Endothelial cell of umbilical vein (primary cell): ENCODE measurements at regions not wholly inside any gene's neighbourhood (a gene's known extent, or its start where the extent isn't known, plus 50 kb on each side); places are given as distances from the start of the nearest gene placed in this dataset.

Source experiments
- BruUV-seq: library from RNA; stranded (reverse); fragments of 400-500 nt; replicated peaks from 2 replicates; lab custom pipeline; 2021; lab: Mats Ljungman, UMichigan
- CTCF ChIA-PET: fragments of 300-600, 350-600 bp; sonication (Branson Sonifier 250); formaldehyde crosslinking; loops from one replicate; lab custom pipeline; 2021; ENCODE audit warnings: antibody characterized with exemption, inconsistent platforms; lab: Charles Lee
- POLR2A ChIA-PET: fragments of 300-600, 350-600 bp; sonication (Branson Sonifier 250); formaldehyde crosslinking; loops from one replicate; lab custom pipeline; 2021; ENCODE audit warnings: antibody characterized with exemption, inconsistent platforms; lab: Charles Lee
- DNase-seq: peaks from one replicate; pipeline ENCODE4 v3.0.0-alpha.2; 2011; ENCODE audit warnings: low read depth, low spot score
- FAIRE-seq: peaks from 2 replicates; lab custom pipeline; 2011; peaks lifted over from hg19 to GRCh38; lab: Jason Lieb, UNC
- H2AFZ ChIP-seq: 2 replicates; pipeline ENCODE4 v1.6.0; 2012; ENCODE audit warnings: low read depth, low read length, control low read depth, inconsistent platforms
- H3K27ac ChIP-seq: 2 replicates; pipeline ENCODE4 v1.5.1; 2011; ENCODE audit warnings: low read depth, mild to moderate bottlenecking, control low read depth, low read length, moderate library complexity; ENCODE audit not compliant: insufficient read depth
- H3K27me3 ChIP-seq, 2 experiments: 2 replicates each; pipeline versions ENCODE4 v1.6.0 to v1.6.1; 2011; ENCODE audit warnings: low read length in 2 of 2, mixed read lengths in 1 of 2; ENCODE audit not compliant: control insufficient read depth in 2 of 2, insufficient read depth in 2 of 2
- H3K36me3 ChIP-seq, 2 experiments: 2 replicates in 1 of 2; 3 replicates in 1 of 2; pipeline ENCODE4 v1.5.1; 2011; ENCODE audit warnings: low read length in 2 of 2, mild to moderate bottlenecking in 1 of 2, moderate library complexity in 1 of 2; ENCODE audit not compliant: control insufficient read depth in 2 of 2, insufficient read depth in 2 of 2; ENCODE audit errors: extremely low read depth in 1 of 2
- H3K4me1 ChIP-seq: 3 replicates; pipeline ENCODE4 v1.5.1; 2011; ENCODE audit warnings: mild to moderate bottlenecking, low read length; ENCODE audit not compliant: control insufficient read depth, insufficient read depth; ENCODE audit errors: extremely low read depth
- H3K4me2 ChIP-seq: 2 replicates; pipeline ENCODE4 v1.6.1; 2011; ENCODE audit warnings: low read length, control low read depth, mixed read lengths; ENCODE audit not compliant: insufficient read depth
- H3K4me3 ChIP-seq, 3 experiments: fragments of 200-600 bp in 1 of 3; sonication (generic), shearing (Covaris generic) in 1 of 3; replicated peaks in 1 of 3; 2 replicates each; pipeline ENCODE4 v1.5.1; 2011 to 2016; ENCODE audit warnings: control low read depth in 3 of 3, low read length in 3 of 3, mild to moderate bottlenecking in 2 of 3, inconsistent platforms in 1 of 3, low read depth in 1 of 3, moderate library complexity in 1 of 3; ENCODE audit not compliant: insufficient read depth in 1 of 3
- H3K79me2 ChIP-seq: 2 replicates; pipeline ENCODE4 v1.6.0; 2012; ENCODE audit warnings: low read length, inconsistent platforms; ENCODE audit not compliant: control insufficient read depth, insufficient read depth
- H3K9ac ChIP-seq: replicated peaks from 2 replicates; pipeline ENCODE3; 2011; ENCODE audit warnings: low read length, control low read depth; ENCODE audit not compliant: insufficient read depth; ENCODE audit errors: extremely low read depth
- H3K9me1 ChIP-seq: replicated peaks from 3 replicates; pipeline ENCODE4 v1.6.0; 2011; ENCODE audit warnings: mild to moderate bottlenecking, low read length; ENCODE audit not compliant: control insufficient read depth, insufficient read depth; ENCODE audit errors: extremely low read depth
- H3K9me3 ChIP-seq: replicated peaks from 2 replicates; pipeline ENCODE4 v1.5.1; 2012; ENCODE audit warnings: low read length, inconsistent platforms; ENCODE audit not compliant: control insufficient read depth, insufficient read depth
- H4K20me1 ChIP-seq: replicated peaks from 2 replicates; pipeline ENCODE3; 2011; ENCODE audit warnings: mild to moderate bottlenecking, low read length; ENCODE audit not compliant: control insufficient read depth, insufficient read depth; ENCODE audit errors: extremely low read depth
- EZH2 ChIP-seq: IDR thresholded peaks from 2 replicates; pipeline ENCODE4 v1.6.1; 2012; ENCODE audit warnings: borderline replicate concordance, low read depth, mild to moderate bottlenecking, moderate library complexity, low read length, inconsistent platforms; ENCODE audit not compliant: severe bottlenecking
- FOS ChIP-seq: IDR thresholded peaks from 2 replicates; pipeline ENCODE4 v1.6.1; 2011; ENCODE audit warnings: mild to moderate bottlenecking, low read length, moderate library complexity, borderline replicate concordance; ENCODE audit not compliant: insufficient read depth
- GATA2 ChIP-seq: IDR thresholded peaks from 2 replicates; pipeline ENCODE4 v1.7.0; 2011; ENCODE audit warnings: low read depth, mild to moderate bottlenecking, moderate library complexity, mixed read lengths, low read length; ENCODE audit not compliant: insufficient read length, insufficient read depth
- JUN ChIP-seq: IDR thresholded peaks from 2 replicates; pipeline ENCODE4 v1.6.1; 2011; ENCODE audit warnings: borderline replicate concordance, low read depth; ENCODE audit not compliant: insufficient read length, insufficient read depth
- MYC ChIP-seq: IDR thresholded peaks from one replicate; pipeline ENCODE4 v1.6.1; 2011; ENCODE audit warnings: mild to moderate bottlenecking, low read depth, low read length
- POLR2A ChIP-seq: IDR thresholded peaks from 2 replicates; pipeline ENCODE4 v1.6.1; 2012; ENCODE audit warnings: low read depth, mild to moderate bottlenecking, control low read depth, low read length
- POLR2AphosphoS5 ChIP-seq: IDR thresholded peaks from 2 replicates; pipeline ENCODE4 v1.6.1; 2012; ENCODE audit warnings: low read depth, mild to moderate bottlenecking, control low read depth, low read length, moderate library complexity; ENCODE audit not compliant: insufficient read depth
- dilution Hi-C: fragments of 300-500 bp; cut with MboI; formaldehyde crosslinking; loops from one replicate; pipeline ENCODE4 v1.15.0; 2019; ENCODE audit warnings: low sequenced_read_pairs; ENCODE audit not compliant: extremely low pct_ligation_motif_present
- intact Hi-C: fragments of 100-400 bp; cut with micrococcal nuclease; formaldehyde crosslinking; loops from one replicate; pipeline ENCODE4 v1.10.0; 2022
- TF ChIP-seq, protein P1 (sequence below), 2 donors: IDR thresholded peaks; 1 replicate in 1 of 2; 2 replicates in 1 of 2; pipeline ENCODE4 v1.5.1; 2011; ENCODE audit warnings: low read length in 2 of 2, mild to moderate bottlenecking in 2 of 2, moderate library complexity in 2 of 2, control low read depth in 1 of 2, inconsistent platforms in 1 of 2, low read depth in 1 of 2; ENCODE audit not compliant: insufficient read depth in 1 of 2; ENCODE audit errors: extremely low read depth in 1 of 2
- TF ChIP-seq, protein P2 (sequence below): IDR thresholded peaks from 2 replicates; pipeline ENCODE4 v1.6.1; 2011; ENCODE audit not compliant: insufficient read depth, insufficient read length

DNA sequence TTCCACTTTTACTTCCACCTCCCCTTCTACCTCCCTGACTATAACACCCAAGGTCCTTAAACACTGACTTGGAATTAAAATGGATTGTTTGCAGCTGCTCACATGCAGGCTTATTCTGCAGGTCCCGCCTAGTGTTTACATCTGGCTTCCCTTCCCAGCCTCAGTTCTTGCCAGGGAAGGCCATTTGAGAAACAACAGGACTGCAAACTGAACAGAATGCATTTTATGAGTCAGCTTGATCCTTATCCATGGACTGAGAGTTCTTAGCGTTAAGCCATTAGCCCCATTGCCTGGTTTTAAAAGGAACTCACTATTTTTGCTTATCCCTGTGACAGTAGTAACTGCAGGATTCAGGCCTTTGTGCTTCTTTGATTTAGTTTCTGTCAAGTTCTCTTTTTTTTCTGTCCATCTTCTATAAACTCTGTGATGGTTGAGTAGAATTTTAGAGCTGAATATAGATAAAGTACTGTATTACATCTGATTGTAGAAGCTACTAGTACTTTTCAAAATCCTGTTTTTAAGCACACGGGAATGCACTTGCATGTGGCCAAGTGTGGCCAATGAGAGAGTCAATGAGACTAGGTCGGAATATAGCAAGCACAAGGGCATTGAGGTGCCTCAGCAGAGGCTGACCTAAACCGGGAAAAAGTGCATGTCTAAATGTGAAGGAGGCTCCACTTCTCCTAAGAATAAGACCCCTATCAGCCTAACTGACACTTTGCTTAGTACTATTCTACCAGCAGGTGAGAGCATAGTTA, 106.4 kb downstream of the TUSC7 start:
- H3K4me2 ChIP-seq: no peak overlapping the region
- ChIA-PET POLR2A (no interaction called here), CTCF (no interaction called here)
- H3K9me3 ChIP-seq: no peaks in the 10 kb centered on the region
- H3K27me3 ChIP-seq: no peaks in the 10 kb centered on the region
- TF ChIP-seq JUN (no peak), EZH2 (no peak), FOS (no peak), POLR2AphosphoS5 (no peak), POLR2A (no peak), MYC (no peak), GATA2 (no peak)
- TF ChIP-seq, protein P1, sequence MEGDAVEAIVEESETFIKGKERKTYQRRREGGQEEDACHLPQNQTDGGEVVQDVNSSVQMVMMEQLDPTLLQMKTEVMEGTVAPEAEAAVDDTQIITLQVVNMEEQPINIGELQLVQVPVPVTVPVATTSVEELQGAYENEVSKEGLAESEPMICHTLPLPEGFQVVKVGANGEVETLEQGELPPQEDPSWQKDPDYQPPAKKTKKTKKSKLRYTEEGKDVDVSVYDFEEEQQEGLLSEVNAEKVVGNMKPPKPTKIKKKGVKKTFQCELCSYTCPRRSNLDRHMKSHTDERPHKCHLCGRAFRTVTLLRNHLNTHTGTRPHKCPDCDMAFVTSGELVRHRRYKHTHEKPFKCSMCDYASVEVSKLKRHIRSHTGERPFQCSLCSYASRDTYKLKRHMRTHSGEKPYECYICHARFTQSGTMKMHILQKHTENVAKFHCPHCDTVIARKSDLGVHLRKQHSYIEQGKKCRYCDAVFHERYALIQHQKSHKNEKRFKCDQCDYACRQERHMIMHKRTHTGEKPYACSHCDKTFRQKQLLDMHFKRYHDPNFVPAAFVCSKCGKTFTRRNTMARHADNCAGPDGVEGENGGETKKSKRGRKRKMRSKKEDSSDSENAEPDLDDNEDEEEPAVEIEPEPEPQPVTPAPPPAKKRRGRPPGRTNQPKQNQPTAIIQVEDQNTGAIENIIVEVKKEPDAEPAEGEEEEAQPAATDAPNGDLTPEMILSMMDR (IDR thresholded peaks at IDR 0.05; ENCODE audit: extremely low read depth in 1 of 2, insufficient read depth in 1 of 2, low read depth in 1 of 2, low read length in 2 of 2): no peak
- TF ChIP-seq, protein P2, sequence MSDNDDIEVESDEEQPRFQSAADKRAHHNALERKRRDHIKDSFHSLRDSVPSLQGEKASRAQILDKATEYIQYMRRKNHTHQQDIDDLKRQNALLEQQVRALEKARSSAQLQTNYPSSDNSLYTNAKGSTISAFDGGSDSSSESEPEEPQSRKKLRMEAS: no peak
- H3K27ac ChIP-seq: no peak overlapping the region
- no peaks in the 10 kb centered on the region for H3K4me1 ChIP-seq
- no peaks in the 10 kb centered on the region for H4K20me1 ChIP-seq
- H3K9ac ChIP-seq: no peak overlapping the region
- no peaks in the 10 kb centered on the region for H3K9me1 ChIP-seq
- FAIRE-seq (no peak), DNase-seq (no peak)
- H3K79me2 ChIP-seq: no peaks in the 10 kb centered on the region
- no TSS peak for BruUV-seq
- intact Hi-C loops: no loop called here
- dilution Hi-C loops: no loop called here
- no peak overlapping the region for H2AFZ ChIP-seq
- no peak overlapping the region for H3K4me3 ChIP-seq
- H3K36me3 ChIP-seq: no peaks in the 10 kb centered on the region
